Activated naive CD8-positive, alpha-beta T cell (primary cell): ENCODE measurements at regions not wholly inside any gene's neighbourhood (a gene's known extent, or its start where the extent isn't known, plus 50 kb on each side); places are given as distances from the start of the nearest gene placed in this dataset.

ENCODE experiments used
- H3K27ac Mint-ChIP-seq: one replicate; pipeline ENCODE4 v1.8.0; 2021; ENCODE audit warnings: mixed read lengths
- H3K27me3 Mint-ChIP-seq: one replicate; pipeline ENCODE4 v1.8.0; 2021; ENCODE audit warnings: mixed read lengths
- H3K36me3 Mint-ChIP-seq: one replicate; pipeline ENCODE4 v1.8.0; 2021; ENCODE audit warnings: mixed read lengths
- H3K4me1 Mint-ChIP-seq: one replicate; pipeline ENCODE4 v1.8.0; 2021; ENCODE audit warnings: low read depth, mixed read lengths
- H3K4me3 Mint-ChIP-seq: one replicate; pipeline ENCODE4 v1.8.0; 2021; ENCODE audit warnings: mild to moderate bottlenecking, mixed read lengths
- H3K9me3 Mint-ChIP-seq: one replicate; pipeline ENCODE4 v1.8.0; 2021; ENCODE audit warnings: low read depth, mixed read lengths

DNA sequence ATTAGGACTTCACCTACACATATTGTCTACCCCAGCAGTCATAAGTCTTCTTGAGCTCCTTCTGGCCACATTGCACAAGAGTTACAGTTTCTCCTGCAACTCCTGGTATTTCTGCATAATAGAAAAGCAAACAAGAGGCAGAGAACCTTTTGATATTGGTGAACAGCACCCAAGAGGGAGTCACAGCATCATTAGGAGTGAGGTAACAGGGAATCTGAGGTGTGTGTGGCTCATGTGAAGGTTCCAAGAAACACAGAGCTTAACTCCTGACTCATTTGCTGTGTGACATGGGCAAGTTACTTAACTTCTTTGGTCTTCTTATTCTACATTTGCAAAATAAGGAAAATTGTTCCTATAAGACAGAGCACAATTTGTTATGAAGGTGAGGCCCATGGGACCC is 374.6 kb downstream of the INSC start:
- H3K27me3 Mint-ChIP-seq, result peaks cover 2% of the 10 kb centered on the region
- no peak overlapping the region for H3K27ac Mint-ChIP-seq
- H3K4me3 Mint-ChIP-seq, result no peak overlapping the region
- H3K9me3 Mint-ChIP-seq, result peaks cover 3% of the 10 kb centered on the region
- H3K36me3 Mint-ChIP-seq, result no peaks in the 10 kb centered on the region
- H3K4me1 Mint-ChIP-seq, result no peaks in the 10 kb centered on the region

DNA sequence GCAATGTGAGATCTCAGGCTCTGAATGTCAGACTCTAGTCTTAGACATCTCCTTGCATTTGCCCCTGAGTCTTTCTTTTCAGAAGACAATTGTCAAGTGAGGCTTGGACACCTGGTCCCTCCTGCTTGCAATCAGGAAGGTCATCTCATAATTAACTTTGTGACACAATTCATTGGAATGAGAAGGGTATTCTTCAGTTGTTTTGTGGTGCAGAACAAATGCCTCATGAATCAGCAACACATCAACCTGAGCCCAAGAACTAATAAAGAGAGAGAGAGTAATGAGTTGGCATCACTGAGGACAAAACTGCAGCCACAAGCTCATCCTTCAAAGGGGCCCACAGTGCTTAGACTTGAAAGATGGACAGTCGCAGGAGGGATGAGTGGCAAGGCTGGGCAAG is 375.8 kb downstream of the INSC start:
- Mint-ChIP-seq H3K27me3 (peaks cover 2% of the 10 kb centered on the region), H3K4me1 (no peaks in the 10 kb centered on the region), H3K27ac (no peak overlapping the region), H3K36me3 (no peaks in the 10 kb centered on the region), H3K4me3 (no peak overlapping the region), H3K9me3 (peaks cover 3% of the 10 kb centered on the region)

DNA sequence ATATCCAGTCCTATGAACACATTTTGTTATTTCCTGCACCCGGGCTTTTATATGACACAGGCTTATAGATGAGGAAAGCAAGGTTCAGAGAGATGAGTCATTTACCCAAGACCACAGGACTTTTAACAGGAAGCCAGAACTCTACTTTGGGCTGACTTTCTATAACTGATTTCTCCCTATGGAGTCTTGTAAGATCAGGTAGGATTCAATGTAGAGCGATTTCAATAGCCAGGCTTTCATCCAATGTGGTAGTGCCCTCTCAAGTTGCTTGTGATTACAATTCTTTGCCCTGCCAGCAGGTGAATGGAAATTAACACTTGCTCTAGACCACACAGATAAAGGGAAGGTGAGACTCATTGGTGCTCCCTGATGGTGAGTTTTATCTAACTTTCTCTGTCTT is 378.3 kb downstream of the INSC start:
- Mint-ChIP-seq H3K4me3 (no peak overlapping the region), H3K27me3 (peaks cover 2% of the 10 kb centered on the region), H3K9me3 (peaks cover 3% of the 10 kb centered on the region), H3K27ac (no peak overlapping the region), H3K4me1 (no peaks in the 10 kb centered on the region), H3K36me3 (no peaks in the 10 kb centered on the region)

DNA sequence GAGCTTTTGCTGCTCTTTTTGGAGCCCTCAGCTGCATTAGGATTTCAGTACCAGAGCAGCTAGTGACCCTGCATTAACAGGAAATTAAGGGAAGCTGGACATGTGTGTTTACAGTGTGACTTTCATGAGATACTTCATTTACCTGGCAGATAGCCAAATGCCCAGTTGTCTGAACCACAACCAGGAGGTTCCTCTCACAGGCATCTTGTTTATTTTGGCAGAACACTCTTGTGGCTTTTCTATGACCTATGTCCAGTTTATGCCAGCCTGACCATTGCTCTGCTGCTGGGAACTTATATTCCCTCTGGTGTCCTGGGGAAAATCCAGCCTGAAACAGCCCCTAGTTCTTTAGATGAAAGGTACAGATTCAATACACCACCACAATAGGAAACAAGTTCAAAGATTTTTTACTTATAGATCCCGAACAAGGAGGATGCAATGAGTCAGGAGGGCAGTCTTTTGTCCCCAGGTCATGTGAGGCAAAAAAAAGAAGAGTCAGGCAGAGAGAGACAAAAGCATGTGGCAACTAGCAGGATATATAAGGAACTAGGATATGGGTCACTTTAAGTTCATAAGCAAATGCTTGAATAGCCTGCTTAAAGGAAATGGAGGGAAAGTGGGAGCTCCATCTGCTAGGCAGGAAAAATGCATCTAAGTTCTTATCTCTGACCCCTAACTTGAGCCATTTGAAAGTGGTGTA is 379.3 kb downstream of the INSC start:
- peaks cover 3% of the 10 kb centered on the region for H3K9me3 Mint-ChIP-seq
- peaks cover 2% of the 10 kb centered on the region for H3K27me3 Mint-ChIP-seq
- no peaks in the 10 kb centered on the region for H3K4me1 Mint-ChIP-seq
- no peak overlapping the region for H3K27ac Mint-ChIP-seq
- H3K36me3 Mint-ChIP-seq, result no peaks in the 10 kb centered on the region
- no peak overlapping the region for H3K4me3 Mint-ChIP-seq

DNA sequence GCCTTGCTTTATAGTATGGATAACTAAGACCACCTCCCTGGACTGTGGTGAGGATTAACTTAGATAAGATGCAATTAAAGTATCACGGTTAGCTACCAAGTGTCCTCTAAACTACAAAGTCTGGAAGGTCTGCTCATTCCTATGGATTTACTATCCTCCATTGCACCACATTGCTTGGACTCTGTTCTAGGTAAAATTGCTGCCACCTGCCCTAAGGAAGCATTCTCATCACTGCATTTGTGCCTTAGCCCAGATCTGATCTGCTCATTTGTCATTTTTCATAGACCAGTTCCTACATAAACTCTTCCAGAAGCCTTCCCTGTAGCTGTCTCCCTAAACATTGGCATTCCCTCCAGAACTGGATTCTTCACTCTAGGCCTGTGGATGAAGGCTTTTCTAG is 380.0 kb downstream of the INSC start:
- Mint-ChIP-seq H3K27ac (no peak overlapping the region), H3K36me3 (no peaks in the 10 kb centered on the region), H3K27me3 (peaks cover 2% of the 10 kb centered on the region), H3K9me3 (peaks cover 3% of the 10 kb centered on the region), H3K4me1 (no peaks in the 10 kb centered on the region), H3K4me3 (no peak overlapping the region)

DNA sequence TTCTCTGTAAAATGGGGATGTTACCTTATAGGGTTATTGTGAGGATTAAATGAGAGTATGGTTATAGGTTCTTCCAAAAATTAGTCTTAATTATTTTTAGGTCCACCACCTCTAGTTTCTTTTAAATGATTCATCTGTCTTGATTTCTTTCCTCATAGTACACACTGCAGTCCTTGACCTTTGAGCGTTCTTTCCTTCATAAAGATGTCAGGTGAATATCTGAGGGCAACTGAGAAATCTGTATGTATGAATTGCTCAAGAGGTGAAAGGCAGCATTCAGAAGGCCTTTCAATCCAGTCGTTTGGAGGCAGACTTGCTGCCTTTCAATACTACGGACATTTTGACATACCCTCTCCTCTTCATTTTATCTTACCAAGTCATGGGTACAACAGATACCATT is 380.7 kb downstream of the INSC start:
- H3K4me3 Mint-ChIP-seq, result no peak overlapping the region
- no peak overlapping the region for H3K27ac Mint-ChIP-seq
- no peaks in the 10 kb centered on the region for H3K36me3 Mint-ChIP-seq
- H3K4me1 Mint-ChIP-seq, result no peaks in the 10 kb centered on the region
- peaks cover 3% of the 10 kb centered on the region for H3K9me3 Mint-ChIP-seq
- H3K27me3 Mint-ChIP-seq, result no peaks in the 10 kb centered on the region

DNA sequence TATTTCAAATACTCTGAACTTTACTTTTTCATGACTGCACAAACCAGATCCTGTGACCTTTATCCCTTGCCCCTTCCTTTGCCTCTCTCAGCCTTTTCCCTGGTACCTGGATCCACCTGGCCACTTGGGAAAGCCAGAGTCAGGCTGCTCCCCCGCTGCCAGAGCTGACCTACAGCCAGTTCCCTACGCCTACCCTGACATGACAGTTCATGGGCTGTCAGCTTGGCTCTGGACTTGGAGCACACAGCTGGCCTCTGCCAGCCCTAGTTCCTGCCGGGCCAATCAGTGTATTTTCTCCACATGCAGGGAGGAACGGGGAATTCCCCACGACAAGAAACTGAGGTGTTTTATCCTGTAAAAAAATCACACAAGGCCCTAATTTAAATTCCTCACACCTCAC is 382.6 kb downstream of the INSC start:
- Mint-ChIP-seq H3K4me1 (no peaks in the 10 kb centered on the region), H3K4me3 (no peak overlapping the region), H3K27ac (no peak overlapping the region), H3K9me3 (peaks cover 3% of the 10 kb centered on the region), H3K27me3 (no peaks in the 10 kb centered on the region), H3K36me3 (no peaks in the 10 kb centered on the region)

DNA sequence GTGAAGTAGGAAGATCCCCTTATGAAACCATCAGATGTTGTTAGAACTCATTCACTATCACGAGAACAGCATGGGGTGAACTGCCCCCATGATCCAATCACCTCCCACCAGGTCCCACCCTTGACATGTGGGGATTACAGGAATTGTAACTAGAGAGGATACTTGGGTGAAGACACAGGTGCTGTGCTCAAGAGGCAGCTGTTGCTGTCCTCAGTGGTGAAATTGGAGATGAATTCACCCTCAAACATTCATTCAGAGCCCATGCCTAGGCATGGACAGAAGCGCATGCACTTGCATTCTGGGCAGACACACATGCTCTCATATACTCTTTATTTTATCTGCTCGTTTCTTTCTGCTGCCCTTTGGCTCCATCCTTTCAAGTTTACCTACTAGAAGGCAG is 385.0 kb downstream of the INSC start:
- no peak overlapping the region for H3K27ac Mint-ChIP-seq
- H3K4me1 Mint-ChIP-seq, result no peaks in the 10 kb centered on the region
- no peak overlapping the region for H3K4me3 Mint-ChIP-seq
- no peaks in the 10 kb centered on the region for H3K27me3 Mint-ChIP-seq
- no peaks in the 10 kb centered on the region for H3K9me3 Mint-ChIP-seq
- H3K36me3 Mint-ChIP-seq, result no peaks in the 10 kb centered on the region

DNA sequence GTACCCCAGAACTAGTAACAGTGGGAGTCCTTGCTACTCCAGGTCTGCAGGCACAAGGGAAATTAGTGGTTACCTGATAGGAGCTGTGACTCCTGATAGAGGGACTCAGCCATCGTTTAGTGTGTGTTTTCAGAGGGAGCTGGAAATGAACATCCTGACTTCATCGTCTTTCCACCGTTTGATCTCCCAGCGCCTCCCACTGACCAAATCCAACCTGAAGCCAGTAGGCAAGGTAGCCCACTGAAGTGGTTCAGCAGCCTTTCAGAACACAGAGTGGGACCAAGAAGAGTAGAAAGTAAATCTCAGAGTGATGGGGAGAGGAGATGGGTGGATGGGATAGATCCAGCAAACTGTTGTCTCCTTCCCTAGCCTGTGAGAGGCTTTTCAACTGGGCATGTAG is 385.9 kb downstream of the INSC start:
- Mint-ChIP-seq H3K27ac (no peak overlapping the region), H3K4me3 (no peak overlapping the region), H3K4me1 (no peaks in the 10 kb centered on the region), H3K27me3 (no peaks in the 10 kb centered on the region), H3K9me3 (no peaks in the 10 kb centered on the region), H3K36me3 (no peaks in the 10 kb centered on the region)

DNA sequence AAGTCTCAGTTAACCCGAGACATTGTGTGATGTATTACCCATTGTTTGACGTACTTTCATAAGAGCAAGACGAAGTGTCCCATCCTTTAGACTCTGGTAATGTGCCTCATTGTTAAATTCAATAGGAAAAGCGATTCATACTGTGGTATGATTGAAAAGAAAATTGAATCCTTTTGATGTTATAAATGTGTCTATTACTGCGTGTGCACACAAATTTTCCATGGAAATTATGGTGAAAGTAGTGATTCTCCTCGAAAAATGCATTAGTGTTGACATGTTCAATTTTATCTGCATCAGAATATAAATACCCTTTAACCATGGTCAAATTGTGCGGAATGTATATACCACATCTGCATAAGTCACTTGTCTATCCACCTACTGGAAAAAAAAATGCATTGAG is 386.8 kb downstream of the INSC start:
- H3K27ac Mint-ChIP-seq, result no peak overlapping the region
- H3K4me1 Mint-ChIP-seq, result no peaks in the 10 kb centered on the region
- H3K9me3 Mint-ChIP-seq, result no peaks in the 10 kb centered on the region
- H3K27me3 Mint-ChIP-seq, result no peaks in the 10 kb centered on the region
- H3K4me3 Mint-ChIP-seq, result no peak overlapping the region
- no peaks in the 10 kb centered on the region for H3K36me3 Mint-ChIP-seq

DNA sequence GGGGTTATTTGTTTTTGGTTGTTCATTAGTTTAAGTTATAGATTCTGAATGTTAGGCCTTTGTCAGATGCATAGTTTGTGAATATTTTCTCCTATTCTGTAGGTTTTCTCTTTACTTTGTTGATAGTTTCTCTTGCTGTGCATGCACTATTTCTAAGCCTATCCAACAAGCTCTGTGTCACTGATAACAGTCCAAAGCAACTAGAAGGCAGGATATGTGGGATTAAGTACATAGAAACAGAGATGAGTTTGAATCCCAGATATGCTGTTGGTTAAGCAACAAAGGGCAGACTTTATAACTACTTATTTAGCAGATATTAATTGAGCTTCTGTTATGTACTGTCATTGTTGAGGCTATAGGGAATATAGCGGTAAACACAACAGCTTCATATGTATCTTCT is 390.4 kb downstream of the INSC start:
- Mint-ChIP-seq H3K9me3 (no peaks in the 10 kb centered on the region), H3K27ac (no peak overlapping the region), H3K36me3 (no peaks in the 10 kb centered on the region), H3K4me3 (no peak overlapping the region), H3K27me3 (no peaks in the 10 kb centered on the region), H3K4me1 (no peaks in the 10 kb centered on the region)

DNA sequence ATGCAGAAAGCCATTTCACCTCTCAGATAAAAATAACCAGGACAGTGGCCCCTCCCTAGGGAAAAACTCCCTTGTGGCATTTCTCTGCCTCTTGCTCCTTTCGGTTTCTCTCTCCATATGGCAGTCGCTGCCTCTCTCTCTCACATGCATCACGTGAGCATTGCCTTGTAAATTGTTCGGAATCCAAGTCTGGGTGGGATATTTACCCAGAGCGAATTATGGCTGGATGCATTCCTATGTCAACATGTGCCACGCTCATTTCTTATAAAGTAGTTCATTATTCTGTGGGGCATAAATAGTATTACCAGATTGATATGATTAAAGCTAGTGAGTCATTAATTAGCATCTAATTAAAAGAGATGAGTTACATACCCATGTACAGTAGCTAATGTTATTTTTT is 392.9 kb downstream of the INSC start:
- Mint-ChIP-seq H3K9me3 (peaks cover 3% of the 10 kb centered on the region), H3K4me3 (no peak overlapping the region), H3K27ac (no peak overlapping the region), H3K4me1 (no peaks in the 10 kb centered on the region), H3K27me3 (no peaks in the 10 kb centered on the region), H3K36me3 (no peaks in the 10 kb centered on the region)

DNA sequence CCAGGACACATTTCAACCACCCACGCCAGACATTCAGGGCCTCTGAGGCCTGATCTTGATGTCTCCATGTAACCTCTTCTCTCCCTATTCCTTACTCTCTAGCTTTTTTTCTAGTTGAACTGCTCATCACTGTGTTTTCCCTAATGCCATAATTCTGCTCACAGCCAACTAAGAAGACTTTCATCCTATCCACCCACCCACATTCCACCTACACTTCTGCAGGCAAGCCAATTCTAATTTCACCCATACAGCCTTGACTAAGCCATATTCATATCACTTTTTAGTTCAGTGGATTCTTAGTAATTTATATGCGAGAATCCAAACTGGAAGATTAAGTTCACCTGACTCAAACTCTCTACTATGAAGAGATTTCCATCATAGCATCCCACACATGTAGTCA is 394.4 kb downstream of the INSC start:
- peaks cover 4% of the 10 kb centered on the region for H3K9me3 Mint-ChIP-seq
- no peak overlapping the region for H3K27ac Mint-ChIP-seq
- H3K36me3 Mint-ChIP-seq, result no peaks in the 10 kb centered on the region
- no peak overlapping the region for H3K4me3 Mint-ChIP-seq
- H3K27me3 Mint-ChIP-seq, result no peaks in the 10 kb centered on the region
- no peaks in the 10 kb centered on the region for H3K4me1 Mint-ChIP-seq

DNA sequence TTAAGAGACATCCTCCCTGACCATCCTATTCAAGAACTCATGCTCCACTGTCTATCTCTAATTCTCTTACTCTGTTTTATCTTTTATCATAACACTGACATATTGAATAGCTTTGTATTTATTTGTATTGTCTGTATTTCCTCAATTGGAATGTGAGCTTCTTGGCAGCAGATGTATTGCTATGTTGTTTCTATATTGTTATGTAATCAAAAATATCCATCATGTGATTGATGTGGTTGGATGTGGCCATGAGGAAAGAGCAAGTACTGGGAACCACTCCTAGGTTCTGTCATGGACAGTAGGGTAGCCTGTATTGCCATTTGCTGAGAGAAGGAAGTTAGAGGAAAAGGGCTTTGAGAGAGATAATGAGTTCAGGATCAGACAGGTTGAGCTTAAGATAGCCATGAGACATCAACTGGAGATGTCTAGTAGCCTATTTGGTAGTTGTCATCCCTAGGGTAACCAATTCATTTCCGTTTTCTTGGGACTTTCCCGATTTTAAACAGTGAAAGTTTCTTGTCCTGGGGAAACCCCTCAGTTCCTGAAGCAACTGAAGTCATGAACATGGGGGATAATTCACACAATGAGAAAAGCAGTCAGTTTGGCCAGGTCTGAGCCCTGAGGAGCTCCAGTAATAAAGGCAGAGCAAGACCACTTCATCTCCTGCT is 404.5 kb downstream of the INSC start:
- Mint-ChIP-seq H3K9me3 (peaks cover 15% of the 10 kb centered on the region), H3K4me1 (no peaks in the 10 kb centered on the region), H3K4me3 (no peak overlapping the region), H3K27me3 (peaks cover 3% of the 10 kb centered on the region), H3K36me3 (no peaks in the 10 kb centered on the region), H3K27ac (no peak overlapping the region)

DNA sequence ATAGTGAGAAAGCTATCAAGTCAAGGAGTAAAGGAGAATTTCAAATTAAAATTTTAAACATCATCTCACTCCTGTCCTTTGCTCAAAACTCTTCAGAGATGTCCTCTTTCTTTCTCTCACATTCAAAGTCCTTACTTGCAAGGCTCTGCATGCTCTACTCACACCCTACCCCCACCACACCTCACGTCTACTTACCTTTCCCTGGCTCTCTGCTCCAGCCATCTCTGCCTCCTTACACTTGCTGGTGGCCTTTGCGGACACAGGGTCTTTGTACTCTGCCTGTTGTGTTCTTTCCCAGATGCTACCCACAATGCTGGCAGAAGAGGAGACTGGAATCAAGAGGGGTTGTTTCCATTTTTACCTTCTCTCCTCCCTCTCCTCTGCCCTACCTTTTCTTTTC is 405.2 kb downstream of the INSC start:
- no peak overlapping the region for H3K4me3 Mint-ChIP-seq
- no peaks in the 10 kb centered on the region for H3K36me3 Mint-ChIP-seq
- H3K27ac Mint-ChIP-seq, result no peak overlapping the region
- H3K9me3 Mint-ChIP-seq, result peaks cover 14% of the 10 kb centered on the region
- peaks cover 5% of the 10 kb centered on the region for H3K27me3 Mint-ChIP-seq
- no peaks in the 10 kb centered on the region for H3K4me1 Mint-ChIP-seq

DNA sequence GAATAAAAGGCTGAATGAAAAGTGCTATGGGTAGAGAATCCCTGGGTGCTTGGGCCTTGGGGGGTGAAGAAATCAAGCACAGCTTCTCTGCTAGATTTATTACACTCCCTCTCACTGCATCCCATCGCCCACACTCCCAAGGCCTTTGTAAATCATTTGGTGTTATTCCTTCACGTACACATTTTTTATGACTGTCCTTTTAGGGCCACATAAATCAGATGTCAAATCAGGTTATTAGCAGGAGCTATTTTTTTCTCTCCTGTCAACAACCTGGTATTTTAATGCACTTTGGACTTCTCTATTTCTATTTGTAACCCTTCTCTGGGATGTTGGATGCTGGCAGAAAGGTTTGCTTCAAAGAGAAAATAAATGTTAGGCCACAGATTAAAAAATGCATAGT is 408.8 kb downstream of the INSC start:
- peaks cover 10% of the 10 kb centered on the region for H3K9me3 Mint-ChIP-seq
- no peaks in the 10 kb centered on the region for H3K36me3 Mint-ChIP-seq
- no peak overlapping the region for H3K27ac Mint-ChIP-seq
- no peaks in the 10 kb centered on the region for H3K4me1 Mint-ChIP-seq
- peaks cover 6% of the 10 kb centered on the region for H3K27me3 Mint-ChIP-seq
- H3K4me3 Mint-ChIP-seq, result no peak overlapping the region
